ENCODE measurements at regions not wholly inside any gene's neighbourhood (a gene's known extent, or its start where the extent isn't known, plus 50 kb on each side); places are given as distances from the start of the nearest gene placed in this dataset.

DNA sequence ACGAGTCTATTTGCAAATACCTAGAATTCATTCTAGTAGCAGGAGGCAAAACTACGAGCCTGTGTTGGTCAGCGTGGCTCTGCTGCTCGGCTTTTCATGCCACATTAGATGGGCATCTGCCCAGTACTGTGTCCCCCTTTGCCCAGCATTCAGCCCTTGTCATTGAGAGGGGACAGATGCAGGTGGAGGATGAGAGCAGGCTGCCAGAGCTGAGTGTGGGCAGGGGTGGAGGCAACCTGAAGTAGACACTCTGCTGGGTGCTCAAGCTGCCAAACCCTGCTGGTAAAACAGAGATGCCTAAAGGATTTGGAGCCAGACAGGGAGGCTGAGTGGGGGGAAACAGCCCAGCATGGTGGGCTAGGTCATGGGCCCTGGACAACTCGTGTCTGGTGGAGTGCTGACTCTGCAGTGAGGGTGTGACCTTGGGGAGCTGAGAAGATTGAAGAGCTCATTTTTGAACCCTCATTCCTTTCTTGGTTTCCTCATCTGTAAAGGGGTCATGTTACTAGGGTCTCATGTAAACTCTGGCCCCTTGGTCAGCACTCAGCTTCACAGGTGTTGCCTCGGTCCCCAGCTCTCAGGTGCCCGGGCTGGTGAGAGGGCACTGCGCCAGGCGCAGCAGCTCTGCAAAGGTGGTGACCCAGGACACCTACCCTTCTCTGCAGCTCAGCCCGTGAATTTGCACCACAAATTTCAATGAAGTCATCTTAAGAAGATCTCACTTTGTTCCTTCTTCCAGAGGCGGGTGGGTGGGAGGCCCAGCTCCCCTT lies 64.2 kb upstream of the BHLHE23 start:
- H3K9me3 ChIP-seq (ENCODE audit: insufficient read depth, low read length) = no peaks in the 10 kb centered on the region
- H3F3A ChIP-seq (ENCODE audit: insufficient read depth) = no peaks in the 10 kb centered on the region
- no peaks in the 10 kb centered on the region for H3K27me3 ChIP-seq (ENCODE audit: low read length)
- no peaks in the 10 kb centered on the region for H4K20me1 ChIP-seq (ENCODE audit: low read depth, low read length)
- no peak overlapping the region for H2AFZ ChIP-seq (ENCODE audit: low read depth, low read length, severe bottlenecking)
- H3K4me3 ChIP-seq (ENCODE audit: insufficient read depth, low read length, poor library complexity, severe bottlenecking) = no peak overlapping the region
- H3K79me2 ChIP-seq (ENCODE audit: insufficient read depth, low read length) = no peaks in the 10 kb centered on the region
- no peaks in the 10 kb centered on the region for H3K36me3 ChIP-seq (ENCODE audit: low read length)
- H3K4me2 ChIP-seq (ENCODE audit: low read depth, low read length, poor library complexity, severe bottlenecking) = no peak overlapping the region
- H3K27ac ChIP-seq (ENCODE audit: low read depth, low read length) = no peak overlapping the region
- H3K9ac ChIP-seq (ENCODE audit: low read length) = no peak overlapping the region
- no peaks in the 10 kb centered on the region for H3K9me2 ChIP-seq (replicated peaks; ENCODE audit: insufficient read depth, low read length)
- no peak for TF ChIP-seq EZH2phosphoT487 (conservative IDR thresholded peaks at IDR 0.05; ENCODE audit: low read length)
- TF ChIP-seq, protein P1, sequence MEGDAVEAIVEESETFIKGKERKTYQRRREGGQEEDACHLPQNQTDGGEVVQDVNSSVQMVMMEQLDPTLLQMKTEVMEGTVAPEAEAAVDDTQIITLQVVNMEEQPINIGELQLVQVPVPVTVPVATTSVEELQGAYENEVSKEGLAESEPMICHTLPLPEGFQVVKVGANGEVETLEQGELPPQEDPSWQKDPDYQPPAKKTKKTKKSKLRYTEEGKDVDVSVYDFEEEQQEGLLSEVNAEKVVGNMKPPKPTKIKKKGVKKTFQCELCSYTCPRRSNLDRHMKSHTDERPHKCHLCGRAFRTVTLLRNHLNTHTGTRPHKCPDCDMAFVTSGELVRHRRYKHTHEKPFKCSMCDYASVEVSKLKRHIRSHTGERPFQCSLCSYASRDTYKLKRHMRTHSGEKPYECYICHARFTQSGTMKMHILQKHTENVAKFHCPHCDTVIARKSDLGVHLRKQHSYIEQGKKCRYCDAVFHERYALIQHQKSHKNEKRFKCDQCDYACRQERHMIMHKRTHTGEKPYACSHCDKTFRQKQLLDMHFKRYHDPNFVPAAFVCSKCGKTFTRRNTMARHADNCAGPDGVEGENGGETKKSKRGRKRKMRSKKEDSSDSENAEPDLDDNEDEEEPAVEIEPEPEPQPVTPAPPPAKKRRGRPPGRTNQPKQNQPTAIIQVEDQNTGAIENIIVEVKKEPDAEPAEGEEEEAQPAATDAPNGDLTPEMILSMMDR (IDR thresholded peaks at IDR 0.05; ENCODE audit: insufficient read depth, low read length, poor library complexity, severe bottlenecking) = no peak

- Histone ChIP-seq H3K4me2 (ENCODE audit: low read depth, low read length, poor library complexity, severe bottlenecking) (no peak overlapping the region), H3K9ac (ENCODE audit: low read length) (no peak overlapping the region), H2AFZ (ENCODE audit: low read depth, low read length, severe bottlenecking) (no peak overlapping the region), H3K9me2 (replicated peaks; ENCODE audit: insufficient read depth, low read length) (no peaks in the 10 kb centered on the region), H3K36me3 (ENCODE audit: low read length) (no peaks in the 10 kb centered on the region), H3K27ac (ENCODE audit: low read depth, low read length) (no peak overlapping the region), H3K4me3 (ENCODE audit: insufficient read depth, low read length, poor library complexity, severe bottlenecking) (no peak overlapping the region), H3K27me3 (ENCODE audit: low read length) (no peaks in the 10 kb centered on the region), H4K20me1 (ENCODE audit: low read depth, low read length) (no peaks in the 10 kb centered on the region), H3K9me3 (ENCODE audit: insufficient read depth, low read length) (no peaks in the 10 kb centered on the region), H3F3A (ENCODE audit: insufficient read depth) (no peaks in the 10 kb centered on the region), H3K79me2 (ENCODE audit: insufficient read depth, low read length) (no peaks in the 10 kb centered on the region)
- TF ChIP-seq, protein P1 (IDR thresholded peaks at IDR 0.05; ENCODE audit: insufficient read depth, low read length, poor library complexity, severe bottlenecking) = no peak
- no peak for TF ChIP-seq EZH2phosphoT487 (conservative IDR thresholded peaks at IDR 0.05; ENCODE audit: low read length)
Measured at GRCh38 chr20:63070301-63070625, 63.5 kb upstream of the BHLHE23 start.

- no peaks in the 10 kb centered on the region for H3K36me3 ChIP-seq (ENCODE audit: low read length)
- no peak overlapping the region for H2AFZ ChIP-seq (ENCODE audit: low read depth, low read length, severe bottlenecking)
- no peak overlapping the region for H3K4me3 ChIP-seq (ENCODE audit: insufficient read depth, low read length, poor library complexity, severe bottlenecking)
- no peak overlapping the region for H3K4me2 ChIP-seq (ENCODE audit: low read depth, low read length, poor library complexity, severe bottlenecking)
- H3K9ac ChIP-seq (ENCODE audit: low read length) = no peak overlapping the region
- no peaks in the 10 kb centered on the region for H3K9me3 ChIP-seq (ENCODE audit: insufficient read depth, low read length)
- H3K27ac ChIP-seq (ENCODE audit: low read depth, low read length) = no peak overlapping the region
- no peaks in the 10 kb centered on the region for H4K20me1 ChIP-seq (ENCODE audit: low read depth, low read length)
- no peaks in the 10 kb centered on the region for H3K79me2 ChIP-seq (ENCODE audit: insufficient read depth, low read length)
- H3K9me2 ChIP-seq (replicated peaks; ENCODE audit: insufficient read depth, low read length) = no peaks in the 10 kb centered on the region
- no peaks in the 10 kb centered on the region for H3F3A ChIP-seq (ENCODE audit: insufficient read depth)
- H3K27me3 ChIP-seq (ENCODE audit: low read length) = no peaks in the 10 kb centered on the region
- TF ChIP-seq EZH2phosphoT487 (conservative IDR thresholded peaks at IDR 0.05; ENCODE audit: low read length) = no peak
Measured at GRCh38 chr20:63068711-63069367, 62.1 kb upstream of the BHLHE23 start.
